ENCODE measurements at regions not wholly inside any gene's neighbourhood (a gene's known extent, or its start where the extent isn't known, plus 50 kb on each side); places are given as distances from the start of the nearest gene placed in this dataset.

- no peak for DNase-seq (ENCODE audit: low read depth in 2 of 2)
These were observed 804.1 kb upstream of the IGFBP3 start for GRCh38 chr7:46725136-46725535.

GRCh38 chr7:46723742-46724141 is 802.7 kb upstream of the IGFBP3 start:
- DNase-seq (ENCODE audit: low read depth in 2 of 2) = no peak

GRCh38 chr7:46723003-46723402 is 801.9 kb upstream of the IGFBP3 start:
- no peak for DNase-seq (ENCODE audit: low read depth in 2 of 2)

- DNase-seq (ENCODE audit: low read depth in 2 of 2) = no peak
These were observed 799.7 kb upstream of the IGFBP3 start for GRCh38 chr7:46720761-46721160.

GRCh38 chr7:46719616-46720015 is 798.5 kb upstream of the IGFBP3 start:
- DNase-seq (ENCODE audit: low read depth in 2 of 2) = no peak

- DNase-seq (ENCODE audit: low read depth in 2 of 2) = no peak
These were observed 795.9 kb upstream of the IGFBP3 start for GRCh38 chr7:46716926-46717325.

- DNase-seq (ENCODE audit: low read depth in 2 of 2) = no peak
These were observed 794.5 kb upstream of the IGFBP3 start for GRCh38 chr7:46715579-46715978.

- no peak for DNase-seq (ENCODE audit: low read depth in 2 of 2)
These were observed 793.8 kb upstream of the IGFBP3 start for GRCh38 chr7:46714904-46715303.

GRCh38 chr7:46713868-46714596 is 793.0 kb upstream of the IGFBP3 start:
- no peak for DNase-seq (ENCODE audit: low read depth in 2 of 2)

GRCh38 chr7:46710927-46711326 is 789.9 kb upstream of the IGFBP3 start:
- no peak for DNase-seq (ENCODE audit: low read depth in 2 of 2)

- no peak for DNase-seq (ENCODE audit: low read depth in 2 of 2)
These were observed 786.9 kb upstream of the IGFBP3 start for GRCh38 chr7:46707973-46708372.

- DNase-seq (ENCODE audit: low read depth in 2 of 2) = peak; percentile 67 to 73
These were observed 784.5 kb upstream of the IGFBP3 start for GRCh38 chr7:46705386-46706255.

GRCh38 chr7:46696741-46697140 is 775.7 kb upstream of the IGFBP3 start:
- no peak for DNase-seq (ENCODE audit: low read depth in 2 of 2)

- no peak for DNase-seq (ENCODE audit: low read depth in 2 of 2)
These were observed 774.1 kb upstream of the IGFBP3 start for GRCh38 chr7:46695051-46695708.

GRCh38 chr7:46694058-46694457 is 773.0 kb upstream of the IGFBP3 start:
- no peak for DNase-seq (ENCODE audit: low read depth in 2 of 2)

- DNase-seq (ENCODE audit: low read depth in 2 of 2) = no peak
These were observed 766.1 kb upstream of the IGFBP3 start for GRCh38 chr7:46687203-46687602.

- DNase-seq (ENCODE audit: low read depth in 2 of 2) = no peak
These were observed 764.0 kb upstream of the IGFBP3 start for GRCh38 chr7:46685051-46685450.

GRCh38 chr7:46682836-46683624 is 762.0 kb upstream of the IGFBP3 start:
- no peak for DNase-seq (ENCODE audit: low read depth in 2 of 2)

GRCh38 chr7:46681865-46682503 is 760.9 kb upstream of the IGFBP3 start:
- DNase-seq (ENCODE audit: low read depth in 2 of 2) = no peak

- no peak for DNase-seq (ENCODE audit: low read depth in 2 of 2)
These were observed 759.1 kb upstream of the IGFBP3 start for GRCh38 chr7:46680147-46680546.

- DNase-seq (ENCODE audit: low read depth in 2 of 2) = no peak
These were observed 758.6 kb upstream of the IGFBP3 start for GRCh38 chr7:46679671-46680070.
